ENCODE measurements at regions not wholly inside any gene's neighbourhood (a gene's known extent, or its start where the extent isn't known, plus 50 kb on each side); places are given as distances from the start of the nearest gene placed in this dataset.

DNA sequence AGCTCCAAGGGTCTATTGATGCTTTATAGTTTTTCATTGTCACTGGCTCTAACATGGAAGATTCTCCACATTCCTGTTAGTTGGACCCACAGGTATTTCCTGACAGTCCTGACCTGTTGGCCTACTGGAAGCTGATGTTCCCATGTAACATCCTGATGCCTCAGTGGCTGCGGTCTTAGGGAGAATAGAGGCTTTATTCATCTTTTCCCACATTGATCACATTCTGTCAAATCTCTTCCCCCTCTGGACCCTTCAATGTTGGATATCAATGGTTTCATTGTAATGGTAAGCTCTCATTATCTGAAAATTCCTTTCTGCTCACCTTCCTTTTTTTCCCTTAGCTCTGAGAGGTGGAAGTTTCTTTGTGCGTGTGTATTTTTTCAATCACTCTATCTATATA, 280.9 kb upstream of the TBX3 start:
- TF ChIP-seq YY1 (IDR thresholded peaks at IDR 0.05; ENCODE audit: insufficient read depth, insufficient read length) (no peak), SUZ12 (IDR thresholded peaks at IDR 0.05; ENCODE audit: extremely low read depth, insufficient read depth, insufficient read length) (no peak), ZNF274 (IDR thresholded peaks at IDR 0.05; ENCODE audit: low read depth, low read length) (no peak)

Data from NT2/D1 (cell line).